ENCODE measurements at regions not wholly inside any gene's neighbourhood (a gene's known extent, or its start where the extent isn't known, plus 50 kb on each side); places are given as distances from the start of the nearest gene placed in this dataset.

DNA sequence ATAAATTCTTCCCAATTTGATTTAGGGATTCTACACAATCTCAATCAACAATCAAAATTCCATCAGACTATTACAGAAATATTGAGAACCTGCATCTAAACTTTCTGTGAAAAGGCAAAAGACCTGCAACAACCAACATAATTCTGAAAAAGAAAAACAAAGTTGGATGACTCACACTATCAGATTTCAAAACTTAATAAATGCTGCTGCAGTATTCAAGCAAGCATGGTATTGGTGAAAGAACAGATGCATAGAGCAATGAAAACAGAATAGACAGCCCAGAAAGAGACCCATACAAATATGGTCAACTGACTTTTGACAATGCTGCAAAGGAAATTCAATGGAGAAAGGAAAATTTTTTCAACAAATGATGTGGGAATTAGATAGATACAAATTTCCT lies 477.1 kb upstream of the NR2F2 start:
- H2BK120ac ChIP-seq (ENCODE audit: insufficient read depth, low read length, poor library complexity): no peak overlapping the region
- no peaks in the 10 kb centered on the region for H3K79me1 ChIP-seq (ENCODE audit: low read length)
- no peaks in the 10 kb centered on the region for H3K4me1 ChIP-seq (ENCODE audit: control insufficient read depth in 1 of 2, insufficient read depth in 2 of 2, low read length in 2 of 2)
- H3K14ac ChIP-seq (ENCODE audit: low read length): no peak overlapping the region
- DNase-seq: no peak
- no peak overlapping the region for H4K12ac ChIP-seq (ENCODE audit: low read depth, low read length)
- H2AK5ac ChIP-seq (ENCODE audit: low read length): no peak overlapping the region
- H3K9me3 ChIP-seq (ENCODE audit: insufficient read depth, low read depth, low read length): no peaks in the 10 kb centered on the region
- H3K4ac ChIP-seq (ENCODE audit: low read depth, low read length): no peak overlapping the region
- H2BK12ac ChIP-seq (ENCODE audit: low read length): no peak overlapping the region
- H3K4me2 ChIP-seq (ENCODE audit: low read length): no peak overlapping the region
- no peak overlapping the region for H4K91ac ChIP-seq (ENCODE audit: low read depth, low read length)
- H2AFZ ChIP-seq (ENCODE audit: insufficient read depth, low read length, poor library complexity): no peak overlapping the region
- no peak overlapping the region for H3K4me3 ChIP-seq (ENCODE audit: low read depth, low read length)
- no peak overlapping the region for H4K8ac ChIP-seq (ENCODE audit: low read depth, low read length)
- no peaks in the 10 kb centered on the region for H3K36me3 ChIP-seq (ENCODE audit: control insufficient read depth in 1 of 2, insufficient read depth in 2 of 2, low read length in 2 of 2)
- H3K23ac ChIP-seq (ENCODE audit: low read length): no peak overlapping the region
- no peak overlapping the region for H3K18ac ChIP-seq (ENCODE audit: low read length)
- no peaks in the 10 kb centered on the region for H3K79me2 ChIP-seq (ENCODE audit: control insufficient read depth, insufficient read depth, low read length, poor library complexity)
- no peaks in the 10 kb centered on the region for H3K27me3 ChIP-seq (ENCODE audit: insufficient read depth, low read length)
- H3K9ac ChIP-seq (ENCODE audit: low read length): no peak overlapping the region
- no peak overlapping the region for H2BK5ac ChIP-seq (ENCODE audit: low read depth, low read length, poor library complexity)
- H3K27ac ChIP-seq (ENCODE audit: low read depth, low read length): no peak overlapping the region

DNA sequence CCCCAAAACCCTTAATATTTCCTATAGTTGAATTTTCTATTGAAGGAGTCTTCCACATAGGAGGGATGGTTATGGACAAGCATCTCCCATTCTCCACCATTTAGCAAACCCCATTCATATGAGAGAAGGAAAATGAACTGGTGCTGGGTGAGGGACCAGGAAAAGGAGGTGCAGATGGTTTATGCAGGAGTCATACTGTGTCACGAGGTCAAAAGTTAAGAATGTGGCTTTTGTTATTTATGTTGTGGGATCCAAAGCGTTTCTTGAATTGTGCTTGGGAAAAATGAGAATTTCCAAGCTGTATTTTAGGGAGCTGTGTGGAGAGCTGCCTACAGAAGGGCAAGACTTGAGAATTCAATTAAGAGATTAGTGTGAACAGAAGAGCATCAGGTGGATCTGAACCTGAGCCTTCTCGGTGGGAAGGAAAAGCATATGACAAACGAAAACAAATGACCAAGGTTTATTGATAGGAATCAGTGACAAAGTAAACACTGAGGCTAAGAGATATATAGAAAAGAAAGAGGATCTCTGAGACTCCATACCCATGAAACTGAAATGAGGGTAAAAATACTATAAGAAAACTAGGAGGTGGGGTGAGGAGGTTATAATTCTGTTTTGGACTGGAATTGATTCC lies 473.3 kb upstream of the NR2F2 start:
- Histone ChIP-seq H4K8ac (ENCODE audit: low read depth, low read length) (no peak overlapping the region), H3K9me3 (ENCODE audit: insufficient read depth, low read depth, low read length) (no peaks in the 10 kb centered on the region), H3K23ac (ENCODE audit: low read length) (no peak overlapping the region), H3K4me3 (ENCODE audit: low read depth, low read length) (no peak overlapping the region), H2BK120ac (ENCODE audit: insufficient read depth, low read length, poor library complexity) (no peak overlapping the region), H3K79me1 (ENCODE audit: low read length) (no peaks in the 10 kb centered on the region), H2AK5ac (ENCODE audit: low read length) (no peak overlapping the region), H3K4ac (ENCODE audit: low read depth, low read length) (no peak overlapping the region), H4K12ac (ENCODE audit: low read depth, low read length) (no peak overlapping the region), H3K4me2 (ENCODE audit: low read length) (no peak overlapping the region), H2AFZ (ENCODE audit: insufficient read depth, low read length, poor library complexity) (no peak overlapping the region), H3K27me3 (ENCODE audit: insufficient read depth, low read length) (no peaks in the 10 kb centered on the region), H3K18ac (ENCODE audit: low read length) (no peak overlapping the region), H3K9ac (ENCODE audit: low read length) (no peak overlapping the region), H3K14ac (ENCODE audit: low read length) (no peak overlapping the region), H3K79me2 (ENCODE audit: control insufficient read depth, insufficient read depth, low read length, poor library complexity) (no peaks in the 10 kb centered on the region), H4K91ac (ENCODE audit: low read depth, low read length) (no peak overlapping the region), H3K27ac (ENCODE audit: low read depth, low read length) (no peak overlapping the region), H3K36me3 (ENCODE audit: control insufficient read depth in 1 of 2, insufficient read depth in 2 of 2, low read length in 2 of 2) (no peaks in the 10 kb centered on the region), H2BK5ac (ENCODE audit: low read depth, low read length, poor library complexity) (no peak overlapping the region), H3K4me1 (ENCODE audit: control insufficient read depth in 1 of 2, insufficient read depth in 2 of 2, low read length in 2 of 2) (no peaks in the 10 kb centered on the region), H2BK12ac (ENCODE audit: low read length) (no peak overlapping the region)
- no CpG with 5 or more reads among the region's 4 CpGs for WGBS (ENCODE audit: extremely low coverage, insufficient coverage, insufficient read length)
- no peak for DNase-seq

DNA sequence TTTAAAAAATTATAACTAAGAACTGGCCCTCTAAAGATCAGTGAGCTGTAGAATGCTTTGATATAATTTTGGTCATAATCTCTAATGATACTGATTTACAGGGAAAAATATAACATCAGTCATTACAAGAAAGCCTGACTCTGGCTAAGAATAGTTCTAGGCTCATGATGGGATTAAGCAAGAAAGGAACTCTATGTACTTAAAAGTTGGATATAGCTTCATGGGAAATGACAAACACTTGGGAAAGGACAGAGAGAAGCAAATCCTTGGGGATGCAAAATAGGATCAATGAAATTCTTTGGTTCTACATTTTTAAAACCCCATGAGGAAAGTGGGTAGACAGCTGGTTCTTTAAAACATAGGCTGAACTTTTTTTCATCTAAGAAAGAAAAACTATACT lies 472.7 kb upstream of the NR2F2 start:
- Histone ChIP-seq H3K79me1 (ENCODE audit: low read length) (no peaks in the 10 kb centered on the region), H4K91ac (ENCODE audit: low read depth, low read length) (no peak overlapping the region), H3K18ac (ENCODE audit: low read length) (no peak overlapping the region), H3K9me3 (ENCODE audit: insufficient read depth, low read depth, low read length) (no peaks in the 10 kb centered on the region), H3K9ac (ENCODE audit: low read length) (no peak overlapping the region), H2AK5ac (ENCODE audit: low read length) (no peak overlapping the region), H2BK12ac (ENCODE audit: low read length) (no peak overlapping the region), H3K14ac (ENCODE audit: low read length) (no peak overlapping the region), H3K79me2 (ENCODE audit: control insufficient read depth, insufficient read depth, low read length, poor library complexity) (no peaks in the 10 kb centered on the region), H3K27ac (ENCODE audit: low read depth, low read length) (no peak overlapping the region), H3K4me1 (ENCODE audit: control insufficient read depth in 1 of 2, insufficient read depth in 2 of 2, low read length in 2 of 2) (no peaks in the 10 kb centered on the region), H2BK5ac (ENCODE audit: low read depth, low read length, poor library complexity) (no peak overlapping the region), H3K36me3 (ENCODE audit: control insufficient read depth in 1 of 2, insufficient read depth in 2 of 2, low read length in 2 of 2) (no peaks in the 10 kb centered on the region), H2AFZ (ENCODE audit: insufficient read depth, low read length, poor library complexity) (no peak overlapping the region), H4K12ac (ENCODE audit: low read depth, low read length) (no peak overlapping the region), H4K8ac (ENCODE audit: low read depth, low read length) (no peak overlapping the region), H3K23ac (ENCODE audit: low read length) (no peak overlapping the region), H2BK120ac (ENCODE audit: insufficient read depth, low read length, poor library complexity) (no peak overlapping the region), H3K4me2 (ENCODE audit: low read length) (no peak overlapping the region), H3K27me3 (ENCODE audit: insufficient read depth, low read length) (no peaks in the 10 kb centered on the region), H3K4ac (ENCODE audit: low read depth, low read length) (no peak overlapping the region), H3K4me3 (ENCODE audit: low read depth, low read length) (no peak overlapping the region)
- no peak for DNase-seq

DNA sequence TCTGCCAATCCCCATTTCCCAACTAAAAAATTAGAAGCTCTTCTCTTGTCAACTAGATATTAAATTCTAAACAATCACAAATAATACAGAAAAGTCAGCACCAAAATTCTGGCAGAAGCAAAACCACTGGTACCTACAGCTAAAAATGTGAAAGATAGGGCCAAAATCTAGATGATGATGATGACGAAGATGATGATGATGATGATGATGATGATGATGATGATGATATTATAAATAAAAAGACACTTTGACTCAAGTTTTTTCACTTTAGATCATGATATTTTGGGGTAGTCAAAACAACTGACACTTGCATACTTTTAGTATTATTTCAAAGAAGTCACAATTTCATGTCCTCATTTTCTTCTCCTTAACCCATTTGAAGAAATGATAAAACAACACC lies 470.1 kb upstream of the NR2F2 start:
- H3K9ac ChIP-seq (ENCODE audit: low read length): no peak overlapping the region
- no peak overlapping the region for H2AFZ ChIP-seq (ENCODE audit: insufficient read depth, low read length, poor library complexity)
- H2AK5ac ChIP-seq (ENCODE audit: low read length): no peak overlapping the region
- no peak overlapping the region for H3K14ac ChIP-seq (ENCODE audit: low read length)
- H4K8ac ChIP-seq (ENCODE audit: low read depth, low read length): no peak overlapping the region
- no peak for DNase-seq
- no peak overlapping the region for H4K91ac ChIP-seq (ENCODE audit: low read depth, low read length)
- no peak overlapping the region for H2BK5ac ChIP-seq (ENCODE audit: low read depth, low read length, poor library complexity)
- H3K9me3 ChIP-seq (ENCODE audit: insufficient read depth, low read depth, low read length): no peaks in the 10 kb centered on the region
- H3K79me1 ChIP-seq (ENCODE audit: low read length): no peaks in the 10 kb centered on the region
- no peaks in the 10 kb centered on the region for H3K4me1 ChIP-seq (ENCODE audit: control insufficient read depth in 1 of 2, insufficient read depth in 2 of 2, low read length in 2 of 2)
- no peaks in the 10 kb centered on the region for H3K36me3 ChIP-seq (ENCODE audit: control insufficient read depth in 1 of 2, insufficient read depth in 2 of 2, low read length in 2 of 2)
- H2BK120ac ChIP-seq (ENCODE audit: insufficient read depth, low read length, poor library complexity): no peak overlapping the region
- no peak overlapping the region for H4K12ac ChIP-seq (ENCODE audit: low read depth, low read length)
- H3K4ac ChIP-seq (ENCODE audit: low read depth, low read length): no peak overlapping the region
- H3K4me3 ChIP-seq (ENCODE audit: low read depth, low read length): no peak overlapping the region
- no peaks in the 10 kb centered on the region for H3K27me3 ChIP-seq (ENCODE audit: insufficient read depth, low read length)
- WGBS (ENCODE audit: extremely low coverage, insufficient coverage, insufficient read length): 100% methylated on average over 1 of the region's 1 CpG
- H3K4me2 ChIP-seq (ENCODE audit: low read length): no peak overlapping the region
- no peak overlapping the region for H3K18ac ChIP-seq (ENCODE audit: low read length)
- no peak overlapping the region for H3K27ac ChIP-seq (ENCODE audit: low read depth, low read length)
- no peak overlapping the region for H3K23ac ChIP-seq (ENCODE audit: low read length)
- no peak overlapping the region for H2BK12ac ChIP-seq (ENCODE audit: low read length)
- no peaks in the 10 kb centered on the region for H3K79me2 ChIP-seq (ENCODE audit: control insufficient read depth, insufficient read depth, low read length, poor library complexity)

Measured in trophoblast cell (in vitro differentiated cells and primary cell).